H1 (cell line): ENCODE measurements at regions not wholly inside any gene's neighbourhood (a gene's known extent, or its start where the extent isn't known, plus 50 kb on each side); places are given as distances from the start of the nearest gene placed in this dataset. TPM values are rescaled to one million over a fixed set of nuclear protein-coding genes. Genes with fewer than 3 reads are reported as not detected.

Experiments used
- JUND ChIP-seq: IDR thresholded peaks from 2 replicates; pipeline ENCODE4 v1.6.1; 2011; ENCODE audit warnings: mild to moderate bottlenecking, improper control_type of control experiment, low read length
- NANOG ChIP-seq: IDR thresholded peaks from 2 replicates; pipeline ENCODE4 v1.6.1; 2011; ENCODE audit warnings: low read length, low read depth, mild to moderate bottlenecking, inconsistent platforms; ENCODE audit not compliant: insufficient read depth, poor library complexity, severe bottlenecking
- small RNA-seq: library from polyadenylated mRNA; stranded (forward); fragments of <200 nt; extraction: miRNeasy Mini kit (QIAGEN cat#:217004); gene quantifications from one replicate; pipeline ENCODE3, GENCODE V24; 2013; ENCODE audit not compliant: insufficient read depth

DNA sequence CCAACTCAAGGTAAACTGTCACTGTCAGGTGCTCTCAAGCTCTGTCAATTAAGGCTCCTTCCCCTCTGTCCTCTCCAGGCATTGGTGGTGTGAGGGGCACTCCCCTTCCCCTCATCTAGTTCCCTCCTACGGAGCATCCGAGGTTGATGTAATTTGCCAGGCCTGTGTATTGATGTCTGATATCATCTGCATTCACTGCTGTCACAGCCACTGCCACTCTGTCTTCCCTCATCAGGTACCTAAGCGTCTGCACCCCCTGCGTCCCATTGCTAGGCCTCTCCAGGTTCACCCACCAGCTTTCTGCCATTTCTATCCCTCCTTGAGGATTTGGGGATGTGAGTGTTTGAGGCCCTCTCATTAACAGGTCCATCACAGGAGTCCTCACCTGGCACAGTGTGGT lies 50.0 kb upstream of the SYT13 start (continued):
- TF ChIP-seq NANOG (no peak), JUND (no peak)

Small RNAs in the stretch of these regions (small RNA-seq; reads per million reads assigned to genes)
- not detected for gene AC103855.4
